ENCODE measurements at regions not wholly inside any gene's neighbourhood (a gene's known extent, or its start where the extent isn't known, plus 50 kb on each side); places are given as distances from the start of the nearest gene placed in this dataset.

GRCh38 chr6:90925726-90926125 lies 338.9 kb upstream of the MAP3K7 start:
- Histone ChIP-seq H3K9ac (ENCODE audit: low read depth in 1 of 3, low read length in 3 of 3) (no peak overlapping the region), H3K4me3 (ENCODE audit: low read length in 3 of 3) (no peak overlapping the region), H3K36me3 (ENCODE audit: control insufficient read depth in 3 of 3, insufficient read depth in 3 of 3, low read length in 3 of 3) (no peaks in the 10 kb centered on the region), H3K4me1 (ENCODE audit: control insufficient read depth in 3 of 3, insufficient read depth in 3 of 3, low read length in 3 of 3) (no peaks in the 10 kb centered on the region), H3K27me3 (ENCODE audit: control insufficient read depth in 3 of 3, insufficient read depth in 3 of 3, low read length in 3 of 3) (no peaks in the 10 kb centered on the region), H3K27ac (ENCODE audit: low read depth, low read length) (no peak overlapping the region), H3K9me3 (ENCODE audit: control insufficient read depth in 3 of 3, low read length in 3 of 3) (no peaks in the 10 kb centered on the region)

GRCh38 chr6:90922325-90922724 lies 335.5 kb upstream of the MAP3K7 start:
- Histone ChIP-seq H3K27me3 (ENCODE audit: control insufficient read depth in 3 of 3, insufficient read depth in 3 of 3, low read length in 3 of 3) (no peaks in the 10 kb centered on the region), H3K27ac (ENCODE audit: low read depth, low read length) (no peak overlapping the region), H3K9me3 (ENCODE audit: control insufficient read depth in 3 of 3, low read length in 3 of 3) (no peaks in the 10 kb centered on the region), H3K4me3 (ENCODE audit: low read length in 3 of 3) (no peak overlapping the region), H3K4me1 (ENCODE audit: control insufficient read depth in 3 of 3, insufficient read depth in 3 of 3, low read length in 3 of 3) (no peaks in the 10 kb centered on the region), H3K9ac (ENCODE audit: low read depth in 1 of 3, low read length in 3 of 3) (no peak overlapping the region), H3K36me3 (ENCODE audit: control insufficient read depth in 3 of 3, insufficient read depth in 3 of 3, low read length in 3 of 3) (no peaks in the 10 kb centered on the region)

DNA sequence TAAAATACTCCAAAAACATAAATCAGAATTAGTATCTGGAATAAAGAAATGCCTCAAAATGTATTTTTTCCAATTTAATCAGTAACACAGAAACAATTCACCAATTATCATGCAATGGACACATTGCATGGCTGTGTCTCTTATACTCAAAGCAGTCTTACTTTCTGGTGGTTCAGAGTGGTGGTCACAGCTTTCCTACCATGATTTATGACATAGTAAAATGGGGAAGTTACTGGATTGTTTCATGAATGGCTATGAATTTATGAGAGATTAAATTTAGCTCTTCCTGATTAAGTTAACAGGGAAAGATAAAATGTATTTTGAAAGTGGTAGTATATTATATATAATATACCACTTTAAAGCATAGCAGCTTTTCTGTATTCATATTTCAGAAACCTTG lies 331.5 kb upstream of the MAP3K7 start:
- Histone ChIP-seq H3K9ac (ENCODE audit: low read depth in 1 of 3, low read length in 3 of 3) (no peak overlapping the region), H3K27ac (ENCODE audit: low read depth, low read length) (no peak overlapping the region), H3K4me3 (ENCODE audit: low read length in 3 of 3) (no peak overlapping the region), H3K36me3 (ENCODE audit: control insufficient read depth in 3 of 3, insufficient read depth in 3 of 3, low read length in 3 of 3) (no peaks in the 10 kb centered on the region), H3K27me3 (ENCODE audit: control insufficient read depth in 3 of 3, insufficient read depth in 3 of 3, low read length in 3 of 3) (no peaks in the 10 kb centered on the region), H3K9me3 (ENCODE audit: control insufficient read depth in 3 of 3, low read length in 3 of 3) (no peaks in the 10 kb centered on the region), H3K4me1 (ENCODE audit: control insufficient read depth in 3 of 3, insufficient read depth in 3 of 3, low read length in 3 of 3) (no peaks in the 10 kb centered on the region)

DNA sequence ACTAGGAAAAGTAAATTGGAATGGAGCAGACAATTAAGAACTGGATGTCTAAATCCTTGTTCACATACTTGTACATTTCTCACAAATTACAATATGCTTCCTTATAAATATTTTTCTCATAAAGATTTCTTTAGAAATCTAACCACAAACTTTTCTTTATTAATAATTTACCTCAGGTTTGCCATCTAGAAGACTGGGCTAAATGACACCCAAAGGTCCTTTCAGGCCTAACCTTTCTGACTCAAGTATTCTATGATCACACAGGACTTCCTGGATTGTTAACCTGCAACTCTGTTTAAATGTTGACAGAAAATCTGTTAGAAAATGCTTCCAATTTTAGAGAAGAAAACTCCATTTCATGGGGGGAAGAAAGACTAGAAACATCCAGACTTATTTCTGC lies 330.5 kb upstream of the MAP3K7 start:
- no peak overlapping the region for H3K27ac ChIP-seq (ENCODE audit: low read depth, low read length)
- no peak overlapping the region for H3K9ac ChIP-seq (ENCODE audit: low read depth in 1 of 3, low read length in 3 of 3)
- no peaks in the 10 kb centered on the region for H3K4me1 ChIP-seq (ENCODE audit: control insufficient read depth in 3 of 3, insufficient read depth in 3 of 3, low read length in 3 of 3)
- H3K9me3 ChIP-seq (ENCODE audit: control insufficient read depth in 3 of 3, low read length in 3 of 3) = no peaks in the 10 kb centered on the region
- no peaks in the 10 kb centered on the region for H3K27me3 ChIP-seq (ENCODE audit: control insufficient read depth in 3 of 3, insufficient read depth in 3 of 3, low read length in 3 of 3)
- no peaks in the 10 kb centered on the region for H3K36me3 ChIP-seq (ENCODE audit: control insufficient read depth in 3 of 3, insufficient read depth in 3 of 3, low read length in 3 of 3)
- no peak overlapping the region for H3K4me3 ChIP-seq (ENCODE audit: low read length in 3 of 3)

- Histone ChIP-seq H3K27ac (ENCODE audit: low read depth, low read length) (no peak overlapping the region), H3K36me3 (ENCODE audit: control insufficient read depth in 3 of 3, insufficient read depth in 3 of 3, low read length in 3 of 3) (no peaks in the 10 kb centered on the region), H3K9ac (ENCODE audit: low read depth in 1 of 3, low read length in 3 of 3) (no peak overlapping the region), H3K9me3 (ENCODE audit: control insufficient read depth in 3 of 3, low read length in 3 of 3) (no peaks in the 10 kb centered on the region), H3K27me3 (ENCODE audit: control insufficient read depth in 3 of 3, insufficient read depth in 3 of 3, low read length in 3 of 3) (no peaks in the 10 kb centered on the region), H3K4me1 (ENCODE audit: control insufficient read depth in 3 of 3, insufficient read depth in 3 of 3, low read length in 3 of 3) (no peaks in the 10 kb centered on the region), H3K4me3 (ENCODE audit: low read length in 3 of 3) (no peak overlapping the region)
Observed at GRCh38 chr6:90916968-90917367, 330.1 kb upstream of the MAP3K7 start.

- Histone ChIP-seq H3K4me3 (ENCODE audit: low read length in 3 of 3) (no peak overlapping the region), H3K9me3 (ENCODE audit: control insufficient read depth in 3 of 3, low read length in 3 of 3) (no peaks in the 10 kb centered on the region), H3K9ac (ENCODE audit: low read depth in 1 of 3, low read length in 3 of 3) (no peak overlapping the region), H3K27ac (ENCODE audit: low read depth, low read length) (no peak overlapping the region), H3K4me1 (ENCODE audit: control insufficient read depth in 3 of 3, insufficient read depth in 3 of 3, low read length in 3 of 3) (no peaks in the 10 kb centered on the region), H3K27me3 (ENCODE audit: control insufficient read depth in 3 of 3, insufficient read depth in 3 of 3, low read length in 3 of 3) (no peaks in the 10 kb centered on the region), H3K36me3 (ENCODE audit: control insufficient read depth in 3 of 3, insufficient read depth in 3 of 3, low read length in 3 of 3) (no peaks in the 10 kb centered on the region)
Observed at GRCh38 chr6:90915224-90915915, 328.5 kb upstream of the MAP3K7 start.

DNA sequence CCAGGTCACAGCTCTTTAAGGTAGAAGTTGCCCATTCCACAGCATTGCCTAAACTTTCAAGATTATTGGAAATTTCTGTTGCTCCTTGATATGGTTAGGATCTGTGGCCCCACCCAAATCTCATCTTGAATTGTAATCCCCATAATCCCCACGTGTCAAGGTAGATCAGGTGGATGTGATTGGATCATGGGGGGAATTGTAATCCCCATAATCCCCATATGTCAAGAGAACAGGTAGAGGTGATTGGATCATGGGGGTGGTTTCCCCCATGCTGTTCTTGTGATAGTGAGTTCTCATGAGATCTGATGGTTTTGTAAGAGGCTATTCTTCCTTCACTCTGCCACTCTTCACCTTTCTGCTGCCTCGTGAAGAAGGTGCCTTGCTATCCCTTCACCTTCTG lies 327.4 kb upstream of the MAP3K7 start:
- Histone ChIP-seq H3K4me3 (ENCODE audit: low read length in 3 of 3) (no peak overlapping the region), H3K27me3 (ENCODE audit: control insufficient read depth in 3 of 3, insufficient read depth in 3 of 3, low read length in 3 of 3) (no peaks in the 10 kb centered on the region), H3K4me1 (ENCODE audit: control insufficient read depth in 3 of 3, insufficient read depth in 3 of 3, low read length in 3 of 3) (no peaks in the 10 kb centered on the region), H3K36me3 (ENCODE audit: control insufficient read depth in 3 of 3, insufficient read depth in 3 of 3, low read length in 3 of 3) (no peaks in the 10 kb centered on the region), H3K9me3 (ENCODE audit: control insufficient read depth in 3 of 3, low read length in 3 of 3) (no peaks in the 10 kb centered on the region), H3K9ac (ENCODE audit: low read depth in 1 of 3, low read length in 3 of 3) (no peak overlapping the region), H3K27ac (ENCODE audit: low read depth, low read length) (no peak overlapping the region)

- Histone ChIP-seq H3K4me1 (ENCODE audit: control insufficient read depth in 3 of 3, insufficient read depth in 3 of 3, low read length in 3 of 3) (no peaks in the 10 kb centered on the region), H3K27ac (ENCODE audit: low read depth, low read length) (no peak overlapping the region), H3K9ac (ENCODE audit: low read depth in 1 of 3, low read length in 3 of 3) (no peak overlapping the region), H3K27me3 (ENCODE audit: control insufficient read depth in 3 of 3, insufficient read depth in 3 of 3, low read length in 3 of 3) (no peaks in the 10 kb centered on the region), H3K9me3 (ENCODE audit: control insufficient read depth in 3 of 3, low read length in 3 of 3) (no peaks in the 10 kb centered on the region), H3K36me3 (ENCODE audit: control insufficient read depth in 3 of 3, insufficient read depth in 3 of 3, low read length in 3 of 3) (no peaks in the 10 kb centered on the region), H3K4me3 (ENCODE audit: low read length in 3 of 3) (no peak overlapping the region)
Observed at GRCh38 chr6:90913266-90913960, 326.5 kb upstream of the MAP3K7 start.

- no peaks in the 10 kb centered on the region for H3K27me3 ChIP-seq (ENCODE audit: control insufficient read depth in 3 of 3, insufficient read depth in 3 of 3, low read length in 3 of 3)
- no peaks in the 10 kb centered on the region for H3K36me3 ChIP-seq (ENCODE audit: control insufficient read depth in 3 of 3, insufficient read depth in 3 of 3, low read length in 3 of 3)
- no peak overlapping the region for H3K9ac ChIP-seq (ENCODE audit: low read depth in 1 of 3, low read length in 3 of 3)
- H3K4me1 ChIP-seq (ENCODE audit: control insufficient read depth in 3 of 3, insufficient read depth in 3 of 3, low read length in 3 of 3) = no peaks in the 10 kb centered on the region
- H3K27ac ChIP-seq (ENCODE audit: low read depth, low read length) = no peak overlapping the region
- no peaks in the 10 kb centered on the region for H3K9me3 ChIP-seq (ENCODE audit: control insufficient read depth in 3 of 3, low read length in 3 of 3)
- H3K4me3 ChIP-seq (ENCODE audit: low read length in 3 of 3) = no peak overlapping the region
Observed at GRCh38 chr6:90911642-90912041, 324.8 kb upstream of the MAP3K7 start.

GRCh38 chr6:90910893-90911292 lies 324.0 kb upstream of the MAP3K7 start:
- H3K9me3 ChIP-seq (ENCODE audit: control insufficient read depth in 3 of 3, low read length in 3 of 3) = no peaks in the 10 kb centered on the region
- no peak overlapping the region for H3K4me3 ChIP-seq (ENCODE audit: low read length in 3 of 3)
- no peak overlapping the region for H3K27ac ChIP-seq (ENCODE audit: low read depth, low read length)
- H3K27me3 ChIP-seq (ENCODE audit: control insufficient read depth in 3 of 3, insufficient read depth in 3 of 3, low read length in 3 of 3) = no peaks in the 10 kb centered on the region
- H3K36me3 ChIP-seq (ENCODE audit: control insufficient read depth in 3 of 3, insufficient read depth in 3 of 3, low read length in 3 of 3) = no peaks in the 10 kb centered on the region
- no peaks in the 10 kb centered on the region for H3K4me1 ChIP-seq (ENCODE audit: control insufficient read depth in 3 of 3, insufficient read depth in 3 of 3, low read length in 3 of 3)
- no peak overlapping the region for H3K9ac ChIP-seq (ENCODE audit: low read depth in 1 of 3, low read length in 3 of 3)

Measured in skeletal muscle tissue (tissue), 3 donors.